HAP-1 (cell line): ENCODE measurements at regions not wholly inside any gene's neighbourhood (a gene's known extent, or its start where the extent isn't known, plus 50 kb on each side); places are given as distances from the start of the nearest gene placed in this dataset.
"Not testable (repeated sequence)": the region's sequence is repeated elsewhere in the genome, so short reads cannot be mapped to it uniquely, and the experiment has no call there.

Experiments
- DNase-seq, 2 experiments: peaks; one replicate each; pipeline ENCODE4 v3.0.0-alpha.2; 2016 to 2020; ENCODE audit warnings: low spot score in 2 of 2
- H3K27me3 ChIP-seq: fragments of 250-450 bp; sonication (Bioruptor Pico); 2 replicates; pipeline ENCODE4 v1.5.1; 2020; ENCODE audit warnings: low read depth, mild to moderate bottlenecking, moderate library complexity
- H3K36me3 ChIP-seq: fragments of 250-450 bp; sonication (Bioruptor Pico); replicated peaks from 2 replicates; pipeline ENCODE4 v1.5.1; 2020; ENCODE audit warnings: mild to moderate bottlenecking
- H3K4me1 ChIP-seq: fragments of 250-450 bp; sonication (Bioruptor Pico); 2 replicates; pipeline ENCODE4 v1.5.1; 2020; ENCODE audit warnings: mild to moderate bottlenecking
- H3K4me3 ChIP-seq: fragments of 250-450 bp; sonication (Bioruptor Pico); 2 replicates; pipeline ENCODE4 v1.5.1; 2020; ENCODE audit warnings: mild to moderate bottlenecking, moderate library complexity
- H3K9me3 ChIP-seq: fragments of 250-450 bp; sonication (Bioruptor Pico); 2 replicates; pipeline ENCODE4 v1.5.1; 2020; ENCODE audit warnings: mild to moderate bottlenecking, moderate library complexity
- in situ Hi-C: fragments of 300-500 bp; cut with MboI; formaldehyde crosslinking; loops from 3 replicates; pipeline ENCODE4 v1.14.3; 2020; ENCODE audit warnings: low sequenced_read_pairs, inconsistent platforms, mixed read lengths

DNA sequence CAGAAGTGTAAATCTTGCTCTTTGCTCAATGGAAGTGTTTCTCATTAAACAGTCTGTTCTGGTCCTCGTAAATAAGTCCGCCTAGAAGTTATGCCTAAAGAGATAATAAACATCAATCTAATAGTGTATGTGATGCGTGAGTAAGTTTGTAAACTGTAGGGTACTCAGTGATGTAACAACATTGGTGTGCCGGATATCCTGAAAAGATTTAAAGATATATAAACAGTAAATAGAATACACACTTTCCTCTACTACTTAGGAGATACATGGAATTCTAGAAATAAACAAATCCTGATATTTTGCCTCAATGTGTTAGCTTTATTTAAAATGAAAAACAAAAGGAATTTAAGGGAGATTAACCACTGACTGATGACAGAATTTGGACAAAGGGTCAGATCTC lies 123.5 kb downstream of the AHR start:
- H3K4me1 ChIP-seq: no peaks in the 10 kb centered on the region
- H3K4me3 ChIP-seq: no peak overlapping the region
- H3K36me3 ChIP-seq: no peaks in the 10 kb centered on the region
- DNase-seq: no peak
- 0 out of 2 replicates have a peak, but pooled peaks cover 2% of the 10 kb centered on the region for H3K27me3 ChIP-seq
- no peaks in the 10 kb centered on the region for H3K9me3 ChIP-seq
- in situ Hi-C loops: no loop called here

DNA sequence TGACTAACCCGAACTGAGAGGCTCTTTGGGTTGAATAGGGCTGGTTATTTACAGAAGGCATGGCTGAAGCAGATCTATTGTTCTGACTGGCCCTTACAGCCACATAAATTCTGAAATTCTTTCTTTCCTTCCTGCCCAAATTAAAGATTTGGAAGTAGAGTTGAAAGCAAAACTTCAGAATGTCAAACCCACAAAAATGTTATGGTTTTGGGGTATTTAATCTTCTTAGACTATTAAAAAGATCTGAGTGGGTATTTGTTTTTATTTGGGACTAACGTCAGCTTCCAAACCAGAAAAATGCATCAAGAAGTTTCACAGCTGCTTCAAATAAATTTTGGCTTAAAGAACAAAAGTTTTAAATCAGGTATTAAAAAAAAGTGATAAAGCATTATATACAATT lies 124.5 kb downstream of the AHR start:
- Histone ChIP-seq H3K9me3 (no peaks in the 10 kb centered on the region), H3K4me3 (no peak overlapping the region), H3K36me3 (no peaks in the 10 kb centered on the region), H3K27me3 (0 out of 2 replicates have a peak, but pooled peaks cover 2% of the 10 kb centered on the region), H3K4me1 (no peaks in the 10 kb centered on the region)
- in situ Hi-C loops: no loop called here
- no peak for DNase-seq

DNA sequence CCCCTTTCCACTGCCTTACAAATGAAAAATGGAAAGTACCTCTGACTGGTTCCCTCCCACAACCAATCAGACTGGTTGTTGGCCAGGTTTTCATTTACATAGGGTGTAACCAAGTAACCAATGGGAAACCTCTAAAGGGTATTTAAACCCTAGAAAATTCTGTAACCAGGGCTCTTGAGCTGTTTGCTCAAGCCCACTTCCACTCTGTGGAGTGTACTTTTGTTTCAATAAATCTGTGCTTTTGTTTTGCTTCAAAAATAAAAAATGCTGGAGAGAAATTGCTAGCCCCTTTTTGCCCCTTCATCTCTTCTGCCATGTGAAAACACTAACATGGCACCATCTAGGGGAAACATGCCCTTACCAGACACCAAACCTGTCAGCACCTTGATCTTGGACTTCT lies 129.5 kb downstream of the AHR start:
- in situ Hi-C loops: no loop called here

DNA sequence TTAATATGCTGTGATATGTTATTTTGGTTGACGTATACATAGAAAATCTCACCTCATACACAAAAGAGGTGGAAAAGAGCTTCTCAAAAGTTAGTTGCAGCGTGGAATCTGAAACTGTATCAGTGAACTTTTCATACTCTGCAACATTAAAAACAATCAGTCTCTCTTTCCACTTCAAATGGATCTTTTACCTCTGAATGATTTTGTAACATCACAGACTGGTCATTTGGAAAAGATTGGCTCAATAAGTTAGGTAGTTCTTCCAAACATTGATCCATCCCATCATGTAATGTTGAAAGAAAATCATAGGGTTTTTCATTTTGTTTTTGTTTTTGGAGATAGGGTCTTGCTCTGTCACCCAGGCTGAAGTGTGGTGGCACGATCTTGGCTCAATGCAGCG lies 131.1 kb downstream of the AHR start:
- no peak for DNase-seq
- H3K36me3 ChIP-seq: no peaks in the 10 kb centered on the region
- H3K4me1 ChIP-seq: no peaks in the 10 kb centered on the region
- H3K27me3 ChIP-seq: no peaks in the 10 kb centered on the region
- in situ Hi-C loops: no loop called here
- H3K4me3 ChIP-seq: no peak overlapping the region
- no peaks in the 10 kb centered on the region for H3K9me3 ChIP-seq

More for the DNA sequence above, 129.5 kb downstream of the AHR start:
- Histone ChIP-seq H3K4me3 (no peak overlapping the region), H3K4me1 (no peaks in the 10 kb centered on the region), H3K36me3 (no peaks in the 10 kb centered on the region), H3K27me3 (no peaks in the 10 kb centered on the region), H3K9me3 (no peaks in the 10 kb centered on the region)
- DNase-seq: no peak

DNA sequence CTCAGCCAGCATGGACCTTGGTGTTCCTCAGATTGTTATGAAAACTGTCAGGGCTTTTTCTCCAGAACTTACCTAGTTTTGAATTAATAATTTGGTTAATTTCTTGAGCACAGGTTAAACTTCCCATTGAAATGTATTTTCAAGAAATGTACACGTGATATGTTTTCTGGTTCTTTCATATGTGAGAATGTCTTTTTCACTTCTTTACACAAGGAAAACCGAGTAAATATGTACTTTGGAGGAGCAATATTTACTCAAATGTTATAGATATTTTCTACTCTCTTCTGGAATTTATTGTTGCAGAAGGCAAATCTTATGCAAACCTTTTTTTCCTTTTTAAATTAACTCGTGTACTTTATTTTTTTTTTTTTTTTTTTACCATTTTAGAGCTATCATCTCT lies 134.3 kb downstream of the AHR start:
- Histone ChIP-seq H3K4me3 (no peak overlapping the region), H3K9me3 (no peaks in the 10 kb centered on the region), H3K27me3 (no peaks in the 10 kb centered on the region), H3K4me1 (no peaks in the 10 kb centered on the region), H3K36me3 (no peaks in the 10 kb centered on the region)
- DNase-seq: no peak
- in situ Hi-C loops: no loop called here

DNA sequence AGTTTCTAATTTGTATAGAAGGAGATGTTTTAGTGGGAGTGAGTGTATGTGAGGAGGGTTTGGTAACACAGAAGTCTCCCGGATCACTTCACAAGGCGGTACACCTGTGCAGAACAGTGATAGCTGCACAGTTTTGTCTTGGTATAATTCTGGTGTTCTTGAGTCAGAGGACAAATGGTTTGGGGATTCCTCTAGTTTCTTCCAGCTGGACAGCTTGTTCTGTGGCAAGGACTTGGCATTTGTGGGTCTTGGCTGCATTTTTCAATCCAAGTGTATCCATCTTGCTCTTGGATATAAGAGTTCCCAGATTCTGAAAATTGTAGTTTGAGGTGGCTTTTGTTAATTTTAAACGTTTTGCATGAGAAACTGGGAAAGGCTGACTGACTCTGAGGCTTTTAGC lies 135.7 kb downstream of the AHR start:
- Histone ChIP-seq H3K9me3 (no peaks in the 10 kb centered on the region), H3K4me3 (no peak overlapping the region), H3K36me3 (no peaks in the 10 kb centered on the region), H3K27me3 (no peaks in the 10 kb centered on the region), H3K4me1 (no peaks in the 10 kb centered on the region)
- DNase-seq: no peak
- in situ Hi-C loops: no loop called here

DNA sequence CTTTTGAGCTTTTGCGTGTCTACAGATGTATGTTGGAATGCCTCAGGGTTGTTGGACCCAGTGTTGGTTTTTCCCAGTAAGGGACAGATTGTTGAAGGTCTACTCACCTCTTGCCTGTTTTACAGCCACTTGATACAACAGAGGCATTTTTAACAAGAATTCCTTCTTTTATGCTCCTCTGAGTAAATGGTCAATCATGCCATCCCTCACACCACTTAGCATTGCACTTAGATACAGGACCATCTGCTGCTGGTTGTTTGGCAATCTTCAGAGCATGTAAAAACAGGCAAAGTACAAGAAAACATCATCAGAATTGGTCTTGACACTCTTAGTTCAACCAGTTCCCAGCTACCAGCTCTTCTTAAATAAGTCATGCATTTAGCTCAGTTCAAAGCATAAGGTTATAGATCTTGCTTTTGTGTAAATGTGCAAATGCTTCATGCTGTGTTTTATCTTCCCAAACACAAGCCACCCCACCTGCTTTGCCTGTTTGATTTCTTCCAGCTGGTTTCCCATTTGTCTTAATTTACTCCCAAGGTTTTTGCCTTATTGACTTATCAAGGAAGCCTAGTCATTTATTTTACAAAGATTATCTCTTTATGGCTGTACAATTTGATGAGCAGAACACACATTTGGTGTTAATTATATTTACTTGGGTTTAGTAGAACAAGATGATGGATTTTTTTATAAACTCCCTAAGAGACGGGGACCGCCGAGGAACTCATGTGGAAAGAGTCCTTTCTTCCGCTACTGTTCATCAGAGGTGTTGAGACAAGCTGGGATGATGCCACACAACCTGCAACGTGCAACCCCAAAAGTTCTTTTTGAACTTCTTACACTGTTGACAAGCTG lies 136.6 kb downstream of the AHR start:
- Histone ChIP-seq H3K4me1 (no peaks in the 10 kb centered on the region), H3K4me3 (no peak overlapping the region), H3K27me3 (no peaks in the 10 kb centered on the region), H3K9me3 (no peaks in the 10 kb centered on the region), H3K36me3 (no peaks in the 10 kb centered on the region)
- DNase-seq: no peak
- in situ Hi-C loops: no loop called here

DNA sequence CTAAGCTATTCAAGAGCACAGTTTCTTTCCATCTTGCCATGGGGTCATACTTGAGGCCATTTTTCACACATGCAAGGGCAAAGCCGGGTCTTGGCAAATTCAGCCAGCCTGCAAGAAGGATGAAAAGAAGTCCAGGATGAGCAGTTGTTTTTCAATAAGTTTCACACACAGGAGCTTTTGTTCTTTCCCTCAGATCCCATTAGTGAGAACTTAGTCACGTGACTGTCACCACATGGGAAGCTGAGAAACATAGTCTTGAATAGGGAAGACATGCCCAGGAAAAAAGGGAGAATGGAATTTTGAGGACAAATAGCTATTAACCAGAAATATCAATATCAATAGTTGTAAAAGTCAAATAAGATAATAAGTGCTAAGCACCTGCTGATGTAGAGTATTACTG lies 137.7 kb downstream of the AHR start:
- Histone ChIP-seq H3K36me3 (no peaks in the 10 kb centered on the region), H3K9me3 (0 out of 2 replicates have a peak, but pooled peaks cover 6% of the 10 kb centered on the region), H3K4me3 (no peak overlapping the region), H3K27me3 (no peaks in the 10 kb centered on the region), H3K4me1 (no peaks in the 10 kb centered on the region)
- in situ Hi-C loops: no loop called here
- DNase-seq: no peak

DNA sequence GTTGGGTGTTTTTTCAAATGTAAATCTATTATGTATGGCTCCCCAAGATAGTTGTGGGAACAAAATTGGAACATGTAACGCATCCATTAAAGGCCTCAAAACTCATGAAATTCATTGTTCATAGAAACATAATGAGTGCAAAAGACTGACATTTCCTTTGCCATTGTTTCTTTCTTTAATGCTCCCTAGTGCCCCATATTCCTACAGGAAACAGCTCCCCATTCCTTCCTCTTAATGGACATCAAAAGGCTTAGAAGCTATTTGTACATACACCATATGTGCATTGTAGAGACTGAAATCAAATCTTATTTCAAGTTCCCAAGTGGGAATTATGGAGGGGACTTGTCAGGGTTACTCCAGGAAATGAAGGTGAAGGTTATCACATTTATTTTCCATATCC lies 139.1 kb downstream of the AHR start:
- H3K36me3 ChIP-seq: no peaks in the 10 kb centered on the region

DNA sequence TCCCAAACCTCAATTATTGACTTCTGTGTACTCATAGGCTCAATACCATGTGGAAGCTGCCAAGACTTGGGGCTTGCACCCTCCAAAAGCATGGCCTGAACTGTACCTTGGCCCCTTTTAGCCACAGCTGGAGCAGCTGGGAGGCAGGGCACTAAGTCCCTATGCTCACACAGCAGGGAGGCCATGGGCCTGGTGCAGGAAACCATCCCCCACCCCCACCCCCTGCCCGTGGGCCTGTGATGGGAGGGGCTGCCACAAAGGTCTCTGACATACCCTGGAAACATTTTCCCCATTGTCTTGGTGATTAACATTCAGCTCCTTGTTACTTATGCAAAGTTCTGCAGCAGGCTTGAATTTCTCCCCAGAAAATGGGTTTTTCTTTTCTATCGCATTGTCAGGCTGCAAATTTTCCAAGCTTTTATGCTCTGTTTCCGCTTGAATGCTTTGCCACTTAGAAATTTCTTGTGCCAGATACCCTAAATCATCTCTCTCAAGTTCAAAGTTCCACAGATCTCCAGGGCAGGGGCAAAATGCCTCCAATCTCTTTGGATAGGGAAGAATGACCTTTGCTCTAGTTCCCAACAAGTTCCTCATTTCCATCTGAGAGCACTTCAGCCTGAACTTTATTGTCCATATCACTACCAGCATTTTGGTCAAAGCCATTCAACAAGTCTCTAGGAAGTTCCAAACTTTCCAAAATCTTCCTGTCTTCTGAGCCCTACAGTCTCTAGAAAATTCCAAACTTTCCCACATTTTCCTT lies 141.8 kb downstream of the AHR start:
- H3K9me3 ChIP-seq, H3K4me1 ChIP-seq, H3K36me3 ChIP-seq, DNase-seq, H3K4me3 ChIP-seq, H3K27me3 ChIP-seq, in situ Hi-C loops: not testable (repeated sequence)

More for the DNA sequence above, 139.1 kb downstream of the AHR start:
- DNase-seq: no peak
- no peaks in the 10 kb centered on the region for H3K4me1 ChIP-seq
- H3K9me3 ChIP-seq: 0 out of 2 replicates have a peak, but pooled peaks cover 7% of the 10 kb centered on the region
- in situ Hi-C loops: no loop called here
- H3K4me3 ChIP-seq: no peak overlapping the region
- no peaks in the 10 kb centered on the region for H3K27me3 ChIP-seq

DNA sequence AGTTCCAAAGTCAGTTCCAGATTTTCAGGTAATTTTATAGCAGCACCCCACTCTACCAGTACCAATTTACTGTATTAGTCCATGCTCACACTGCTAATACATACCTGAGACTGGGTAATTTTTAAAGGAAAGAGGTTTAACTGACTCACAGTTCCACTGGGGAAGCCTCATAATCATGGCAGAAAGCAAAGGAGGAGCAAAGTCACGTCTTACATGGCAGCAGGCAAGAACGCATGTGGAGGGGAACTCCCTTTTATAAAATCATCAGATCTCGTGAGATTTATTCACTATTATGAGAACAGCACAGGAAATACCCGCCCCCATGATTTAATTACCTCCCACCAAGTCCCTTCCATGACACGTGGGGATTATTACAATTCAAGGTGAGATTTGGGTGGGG lies 142.4 kb downstream of the AHR start:
- Histone ChIP-seq H3K36me3 (no peaks in the 10 kb centered on the region), H3K4me1 (no peaks in the 10 kb centered on the region), H3K9me3 (0 out of 2 replicates have a peak, but pooled peaks cover 7% of the 10 kb centered on the region), H3K27me3 (peaks cover 3% of the 10 kb centered on the region; the same call in 1 of the 2 replicates), H3K4me3 (no peak overlapping the region)
- in situ Hi-C loops: no loop called here
- no peak for DNase-seq

DNA sequence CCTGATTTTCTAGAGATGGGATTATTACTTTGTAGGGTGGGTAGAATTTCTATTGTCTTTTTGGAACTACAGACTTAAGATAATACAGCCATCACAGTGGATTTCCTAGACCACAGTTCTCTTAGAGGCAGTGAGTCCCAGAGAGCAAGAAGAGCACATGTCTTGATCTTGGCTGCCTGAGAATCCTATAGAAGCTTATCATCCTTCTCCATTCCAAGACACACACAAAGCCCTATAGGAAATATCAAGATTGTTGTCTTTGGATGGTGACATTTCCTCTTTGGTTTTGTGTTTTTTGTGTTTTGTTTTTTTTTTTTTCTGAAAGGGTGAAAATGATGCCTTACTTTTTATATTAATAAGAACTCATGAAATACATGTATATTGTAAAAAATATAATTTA lies 143.1 kb downstream of the AHR start:
- no peak overlapping the region for H3K4me3 ChIP-seq
- no peaks in the 10 kb centered on the region for H3K36me3 ChIP-seq
- H3K9me3 ChIP-seq: 0 out of 2 replicates have a peak, but pooled peaks cover 7% of the 10 kb centered on the region
- peaks cover 3% of the 10 kb centered on the region; the same call in 1 of the 2 replicates for H3K27me3 ChIP-seq
- in situ Hi-C loops: no loop called here
- DNase-seq: no peak
- H3K4me1 ChIP-seq: no peaks in the 10 kb centered on the region

DNA sequence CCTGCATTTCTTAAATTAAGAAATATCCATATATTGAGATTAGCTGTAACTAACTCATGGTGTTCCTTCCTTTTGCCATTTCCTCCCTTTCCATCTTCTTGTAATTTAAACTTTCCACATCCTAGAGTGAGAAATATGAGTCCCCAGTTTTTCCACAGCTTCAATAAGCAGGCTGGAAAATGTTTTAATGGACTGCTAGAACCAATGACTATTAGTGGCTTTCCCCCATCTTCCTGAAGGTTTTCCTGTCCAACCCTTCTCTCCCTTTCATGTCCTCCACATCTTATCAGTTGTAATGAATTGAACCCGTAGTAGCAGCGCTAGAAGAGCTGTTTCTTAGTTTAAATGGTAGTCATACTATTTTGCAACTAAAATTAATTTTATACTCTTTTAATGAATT lies 145.7 kb downstream of the AHR start:
- Histone ChIP-seq H3K27me3 (peaks cover 3% of the 10 kb centered on the region; the same call in 1 of the 2 replicates), H3K36me3 (no peaks in the 10 kb centered on the region), H3K9me3 (0 out of 2 replicates have a peak, but pooled peaks cover 7% of the 10 kb centered on the region), H3K4me1 (no peaks in the 10 kb centered on the region), H3K4me3 (no peak overlapping the region)
- DNase-seq: no peak
- in situ Hi-C loops: no loop called here

DNA sequence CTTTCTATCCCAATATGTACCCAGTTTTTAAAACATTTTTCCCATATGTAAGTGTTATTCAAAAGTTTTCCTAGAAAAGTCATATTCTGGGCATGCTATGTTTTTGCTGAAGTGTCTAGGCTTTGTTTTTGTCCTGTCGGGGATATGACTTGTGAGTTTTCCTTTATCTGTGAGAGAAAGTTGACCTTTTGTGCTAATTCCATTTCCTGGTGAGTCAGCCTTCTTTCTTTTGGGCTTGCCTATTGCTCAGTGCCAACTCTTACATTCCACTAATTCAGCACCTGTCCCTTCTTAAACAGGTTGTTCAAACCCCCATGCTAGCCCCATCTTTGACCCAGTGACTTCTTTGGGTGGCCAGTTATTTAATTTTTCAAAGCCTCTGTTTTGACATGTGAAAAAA lies 146.2 kb downstream of the AHR start:
- Histone ChIP-seq H3K9me3 (0 out of 2 replicates have a peak, but pooled peaks cover 7% of the 10 kb centered on the region), H3K4me1 (no peaks in the 10 kb centered on the region), H3K4me3 (no peak overlapping the region), H3K36me3 (no peaks in the 10 kb centered on the region), H3K27me3 (peaks cover 3% of the 10 kb centered on the region; the same call in 1 of the 2 replicates)
- no peak for DNase-seq
- in situ Hi-C loops: no loop called here
